ENCODE measurements at regions not wholly inside any gene's neighbourhood (a gene's known extent, or its start where the extent isn't known, plus 50 kb on each side); places are given as distances from the start of the nearest gene placed in this dataset.

DNA sequence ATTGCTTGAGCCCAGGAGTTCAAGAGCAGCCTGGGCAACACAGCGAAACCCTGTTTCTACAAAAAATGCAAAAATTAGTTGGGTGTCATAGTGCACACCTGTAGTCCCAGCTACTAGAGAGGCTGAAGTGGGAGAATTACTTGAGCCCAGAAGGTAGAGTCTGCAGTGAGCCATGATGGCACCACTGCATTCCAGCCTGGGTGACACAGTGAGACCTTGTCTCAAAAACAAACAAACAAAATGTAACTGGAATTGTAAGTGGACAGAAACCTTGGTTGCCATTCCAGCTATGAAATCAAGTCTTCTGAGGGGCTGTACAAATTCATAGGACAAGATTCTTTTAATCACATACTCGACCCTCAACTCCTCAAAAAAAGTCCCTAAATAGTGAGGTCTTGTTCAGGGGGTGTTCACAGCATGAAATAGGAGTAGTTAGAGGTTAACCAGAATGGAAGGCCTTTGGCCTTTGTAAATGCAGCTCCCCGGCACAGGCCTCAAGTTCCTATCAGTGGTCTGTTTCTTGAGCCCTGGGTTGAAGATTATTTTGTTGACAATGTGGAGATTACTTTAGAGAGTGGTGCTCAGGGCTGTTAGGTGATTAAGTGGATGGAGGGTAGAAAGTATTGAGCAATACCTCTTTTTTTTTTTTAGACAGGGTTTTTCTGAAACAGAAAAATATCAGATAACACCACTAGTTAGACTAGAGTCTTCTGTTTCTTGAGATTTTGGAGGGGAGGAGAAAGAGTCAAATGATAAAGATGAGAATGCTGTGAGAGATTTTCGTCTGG lies 138.7 kb upstream of the ZNF648 start:
- Histone ChIP-seq H3K4me3 (ENCODE audit: low read length in 3 of 3) (no peak overlapping the region), H3K27me3 (ENCODE audit: control insufficient read depth, insufficient read depth, low read length) (no peaks in the 10 kb centered on the region), H3K9me3 (ENCODE audit: control insufficient read depth in 2 of 3, insufficient read depth in 1 of 3, low read length in 3 of 3) (no peaks in the 10 kb centered on the region), H3K9ac (ENCODE audit: low read length in 3 of 3) (no peak overlapping the region), H3K36me3 (ENCODE audit: control insufficient read depth in 2 of 3, insufficient read depth in 3 of 3, low read length in 3 of 3) (no peaks in the 10 kb centered on the region), H3K27ac (ENCODE audit: low read depth in 2 of 2, low read length in 2 of 2) (no peak overlapping the region), H3K4me1 (ENCODE audit: control insufficient read depth in 2 of 3, insufficient read depth in 2 of 3, low read depth in 1 of 3, low read length in 3 of 3) (no peaks in the 10 kb centered on the region)
- DNase-seq, result no peak
- TF ChIP-seq, protein P1, sequence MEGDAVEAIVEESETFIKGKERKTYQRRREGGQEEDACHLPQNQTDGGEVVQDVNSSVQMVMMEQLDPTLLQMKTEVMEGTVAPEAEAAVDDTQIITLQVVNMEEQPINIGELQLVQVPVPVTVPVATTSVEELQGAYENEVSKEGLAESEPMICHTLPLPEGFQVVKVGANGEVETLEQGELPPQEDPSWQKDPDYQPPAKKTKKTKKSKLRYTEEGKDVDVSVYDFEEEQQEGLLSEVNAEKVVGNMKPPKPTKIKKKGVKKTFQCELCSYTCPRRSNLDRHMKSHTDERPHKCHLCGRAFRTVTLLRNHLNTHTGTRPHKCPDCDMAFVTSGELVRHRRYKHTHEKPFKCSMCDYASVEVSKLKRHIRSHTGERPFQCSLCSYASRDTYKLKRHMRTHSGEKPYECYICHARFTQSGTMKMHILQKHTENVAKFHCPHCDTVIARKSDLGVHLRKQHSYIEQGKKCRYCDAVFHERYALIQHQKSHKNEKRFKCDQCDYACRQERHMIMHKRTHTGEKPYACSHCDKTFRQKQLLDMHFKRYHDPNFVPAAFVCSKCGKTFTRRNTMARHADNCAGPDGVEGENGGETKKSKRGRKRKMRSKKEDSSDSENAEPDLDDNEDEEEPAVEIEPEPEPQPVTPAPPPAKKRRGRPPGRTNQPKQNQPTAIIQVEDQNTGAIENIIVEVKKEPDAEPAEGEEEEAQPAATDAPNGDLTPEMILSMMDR (IDR thresholded peaks at IDR 0.05; ENCODE audit: borderline replicate concordance, extremely low read depth, insufficient read depth), result no peak
- FAIRE-seq, result no peak
- intact Hi-C loops (cut with DNase I), result no loop called here

DNA sequence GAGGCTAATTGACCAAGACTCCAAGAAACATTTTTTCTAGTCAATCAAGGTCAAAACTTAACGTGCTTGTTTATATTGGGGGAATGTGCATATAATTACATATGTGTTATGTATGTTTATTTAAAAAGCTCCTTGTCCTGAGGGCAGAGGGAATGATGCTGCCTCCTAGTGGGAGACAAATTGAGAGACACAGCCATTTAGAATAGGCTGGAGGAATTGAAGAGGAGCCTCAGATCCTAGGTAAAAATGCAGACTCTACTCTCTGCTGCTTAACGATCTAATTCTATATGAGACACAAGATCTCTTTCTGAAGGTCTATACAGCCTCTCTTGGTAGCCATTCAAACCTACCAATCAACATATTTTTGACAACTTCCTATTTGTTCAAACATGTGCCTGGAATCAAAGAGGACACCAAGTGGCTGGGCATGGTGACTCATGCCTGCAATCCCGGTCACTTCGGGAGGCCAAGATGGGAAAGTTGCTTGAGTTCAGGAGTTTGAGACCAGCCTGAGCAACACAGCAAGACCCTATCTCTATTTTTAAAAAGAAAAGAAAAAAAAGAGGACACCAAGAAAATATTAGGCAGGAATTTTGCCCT lies 136.6 kb upstream of the ZNF648 start:
- TF ChIP-seq, protein P1 (IDR thresholded peaks at IDR 0.05; ENCODE audit: borderline replicate concordance, extremely low read depth, insufficient read depth), result no peak
- Histone ChIP-seq H3K27ac (ENCODE audit: low read depth in 2 of 2, low read length in 2 of 2) (no peak overlapping the region), H3K9me3 (ENCODE audit: control insufficient read depth in 2 of 3, insufficient read depth in 1 of 3, low read length in 3 of 3) (no peaks in the 10 kb centered on the region), H3K4me3 (ENCODE audit: low read length in 3 of 3) (no peak overlapping the region), H3K36me3 (ENCODE audit: control insufficient read depth in 2 of 3, insufficient read depth in 3 of 3, low read length in 3 of 3) (no peaks in the 10 kb centered on the region), H3K4me1 (ENCODE audit: control insufficient read depth in 2 of 3, insufficient read depth in 2 of 3, low read depth in 1 of 3, low read length in 3 of 3) (no peaks in the 10 kb centered on the region), H3K27me3 (ENCODE audit: control insufficient read depth, insufficient read depth, low read length) (no peaks in the 10 kb centered on the region), H3K9ac (ENCODE audit: low read length in 3 of 3) (no peak overlapping the region)
- intact Hi-C loops (cut with DNase I), result no loop called here
- DNase-seq, result no peak
- FAIRE-seq, result no peak

GRCh38 chr1:182196897-182197870 lies 135.7 kb upstream of the ZNF648 start:
- intact Hi-C loops (cut with DNase I), result no loop called here
- no peak overlapping the region for H3K4me3 ChIP-seq (ENCODE audit: low read length in 3 of 3)
- H3K36me3 ChIP-seq (ENCODE audit: control insufficient read depth in 2 of 3, insufficient read depth in 3 of 3, low read length in 3 of 3), result no peaks in the 10 kb centered on the region
- H3K27ac ChIP-seq (ENCODE audit: low read depth in 2 of 2, low read length in 2 of 2), result no peak overlapping the region
- H3K9ac ChIP-seq (ENCODE audit: low read length in 3 of 3), result no peak overlapping the region
- no peak for DNase-seq
- no peak for FAIRE-seq
- TF ChIP-seq, protein P1 (IDR thresholded peaks at IDR 0.05; ENCODE audit: borderline replicate concordance, extremely low read depth, insufficient read depth), result no peak
- H3K4me1 ChIP-seq (ENCODE audit: control insufficient read depth in 2 of 3, insufficient read depth in 2 of 3, low read depth in 1 of 3, low read length in 3 of 3), result no peaks in the 10 kb centered on the region
- H3K9me3 ChIP-seq (ENCODE audit: control insufficient read depth in 2 of 3, insufficient read depth in 1 of 3, low read length in 3 of 3), result no peaks in the 10 kb centered on the region
- no peaks in the 10 kb centered on the region for H3K27me3 ChIP-seq (ENCODE audit: control insufficient read depth, insufficient read depth, low read length)

All from kidney (tissue), 13 donors.